ENCODE measurements at regions not wholly inside any gene's neighbourhood (a gene's known extent, or its start where the extent isn't known, plus 50 kb on each side); places are given as distances from the start of the nearest gene placed in this dataset.

GRCh38 chr12:114767906-114768722 is 84.1 kb upstream of the TBX3 start:
- no peak for DNase-seq (ENCODE audit: low spot score)

- DNase-seq (ENCODE audit: low spot score) = no peak
Measured at GRCh38 chr12:114767084-114767760, 83.2 kb upstream of the TBX3 start.

GRCh38 chr12:114765960-114766691 is 82.2 kb upstream of the TBX3 start:
- DNase-seq (ENCODE audit: low spot score) = no peak

- DNase-seq (ENCODE audit: low spot score) = no peak
Measured at GRCh38 chr12:114764510-114764909, 80.5 kb upstream of the TBX3 start.

GRCh38 chr12:114762490-114763110 is 78.6 kb upstream of the TBX3 start:
- DNase-seq (ENCODE audit: low spot score) = no peak

- no peak for DNase-seq (ENCODE audit: low spot score)
Measured at GRCh38 chr12:114760151-114760877, 76.3 kb upstream of the TBX3 start.

- no peak for DNase-seq (ENCODE audit: low spot score)
Measured at GRCh38 chr12:114759635-114760034, 75.7 kb upstream of the TBX3 start.

- DNase-seq (ENCODE audit: low spot score) = no peak
Measured at GRCh38 chr12:114757684-114758325, 73.8 kb upstream of the TBX3 start.

- no peak for DNase-seq (ENCODE audit: low spot score)
Measured at GRCh38 chr12:114752217-114752616, 68.2 kb upstream of the TBX3 start.

- no peak for DNase-seq (ENCODE audit: low spot score)
Measured at GRCh38 chr12:114751712-114752111, 67.7 kb upstream of the TBX3 start.

- no peak for DNase-seq (ENCODE audit: low spot score)
Measured at GRCh38 chr12:114750917-114751316, 66.9 kb upstream of the TBX3 start.

GRCh38 chr12:114749065-114749464 is 65.1 kb upstream of the TBX3 start:
- no peak for DNase-seq (ENCODE audit: low spot score)

- no peak for DNase-seq (ENCODE audit: low spot score)
Measured at GRCh38 chr12:114747012-114747858, 63.3 kb upstream of the TBX3 start.

- DNase-seq (ENCODE audit: low spot score) = no peak
Measured at GRCh38 chr12:114746297-114747011, 62.5 kb upstream of the TBX3 start.

GRCh38 chr12:114744691-114745090 is 60.7 kb upstream of the TBX3 start:
- no peak for DNase-seq (ENCODE audit: low spot score)

- no peak for DNase-seq (ENCODE audit: low spot score)
Measured at GRCh38 chr12:114744285-114744684, 60.3 kb upstream of the TBX3 start.

GRCh38 chr12:114743799-114744198 is 59.8 kb upstream of the TBX3 start:
- no peak for DNase-seq (ENCODE audit: low spot score)

GRCh38 chr12:114743289-114743688 is 59.3 kb upstream of the TBX3 start:
- DNase-seq (ENCODE audit: low spot score) = no peak

- DNase-seq (ENCODE audit: low spot score) = no peak
Measured at GRCh38 chr12:114742363-114742762, 58.4 kb upstream of the TBX3 start.

GRCh38 chr12:114741940-114742339 is 58.0 kb upstream of the TBX3 start:
- DNase-seq (ENCODE audit: low spot score) = no peak

Data from globus pallidus (tissue), 1 donor.